EL (cell line): ENCODE measurements at regions not wholly inside any gene's neighbourhood (a gene's known extent, or its start where the extent isn't known, plus 50 kb on each side); places are given as distances from the start of the nearest gene placed in this dataset.
A peak's percentile ranks its signal among the peaks of the same experiment; 100 is the strongest.
"Not testable (repeated sequence)": the region's sequence is repeated elsewhere in the genome, so short reads cannot be mapped to it uniquely, and the experiment has no call there.

ENCODE experiments used
- DNase-seq: peaks from one replicate; pipeline ENCODE4 v3.0.0-alpha.2; 2016

DNA sequence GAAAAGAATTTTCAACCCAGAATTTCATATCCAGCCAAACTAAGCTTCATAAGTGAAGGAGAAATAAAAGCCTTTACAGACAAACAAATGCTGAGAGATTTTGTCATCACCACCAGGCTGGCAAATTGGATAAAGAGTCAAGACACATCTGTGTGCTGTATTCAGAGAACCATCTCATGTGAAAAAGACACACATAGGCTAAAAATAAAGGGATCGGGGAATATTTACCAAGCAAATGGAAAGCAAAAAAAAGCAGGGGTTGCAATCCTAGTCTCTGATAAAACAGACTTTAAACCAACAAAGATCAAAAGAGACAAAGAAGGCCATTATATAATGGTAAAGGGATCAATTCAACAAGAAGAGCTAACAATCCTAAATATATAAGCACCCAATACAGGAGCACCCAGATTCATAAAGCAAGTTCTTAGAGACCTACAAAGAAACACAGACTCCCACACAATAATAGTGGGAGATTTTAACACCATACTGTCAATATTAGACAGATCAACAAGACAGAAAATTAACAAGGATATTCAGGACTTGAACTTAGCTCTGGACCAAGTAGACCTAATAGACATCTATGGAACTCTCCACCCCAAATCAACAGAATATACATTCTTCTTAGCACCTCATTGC lies 55.9 kb upstream of the ACSM6 start:
- not testable (repeated sequence) for DNase-seq

DNA sequence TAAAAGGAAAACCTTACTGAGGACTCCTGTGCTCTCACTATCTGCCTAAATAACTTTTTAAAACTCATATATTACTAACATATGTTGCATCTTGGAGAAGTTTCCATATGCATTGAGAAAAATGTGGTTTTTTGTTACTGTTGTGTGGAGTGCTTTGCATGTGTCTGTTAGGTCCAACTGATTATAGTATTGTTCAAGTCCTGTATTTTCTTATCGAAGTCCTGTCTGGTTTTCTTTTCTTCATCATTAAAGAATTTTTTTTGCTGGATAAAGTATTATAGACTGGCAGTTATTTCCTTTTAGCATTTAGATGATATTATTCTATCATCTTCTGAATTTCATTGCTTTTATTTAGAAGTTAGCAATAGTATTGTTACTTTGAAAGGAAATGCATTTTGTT lies 59.5 kb upstream of the ACSM6 start:
- DNase-seq = no peak

DNA sequence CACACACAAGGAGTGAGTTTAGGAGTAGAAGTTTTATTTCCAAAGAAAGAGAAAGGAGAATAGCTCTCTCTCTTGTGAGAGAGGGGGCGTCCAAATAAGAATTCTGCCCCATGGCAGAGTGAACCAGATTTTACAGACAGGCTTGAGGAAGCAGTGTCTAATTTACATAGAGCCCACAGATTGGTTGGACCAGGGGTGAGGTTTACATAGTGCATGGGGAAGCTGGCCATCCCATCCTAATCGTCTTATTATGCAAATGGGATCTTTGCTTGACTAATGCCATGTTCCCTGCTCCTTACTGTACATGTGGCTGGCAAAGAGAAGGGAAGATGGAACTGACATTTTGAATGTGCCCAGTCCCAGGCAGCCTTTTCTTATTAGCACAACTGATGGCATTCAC lies 60.0 kb upstream of the ACSM6 start:
- DNase-seq = no peak

DNA sequence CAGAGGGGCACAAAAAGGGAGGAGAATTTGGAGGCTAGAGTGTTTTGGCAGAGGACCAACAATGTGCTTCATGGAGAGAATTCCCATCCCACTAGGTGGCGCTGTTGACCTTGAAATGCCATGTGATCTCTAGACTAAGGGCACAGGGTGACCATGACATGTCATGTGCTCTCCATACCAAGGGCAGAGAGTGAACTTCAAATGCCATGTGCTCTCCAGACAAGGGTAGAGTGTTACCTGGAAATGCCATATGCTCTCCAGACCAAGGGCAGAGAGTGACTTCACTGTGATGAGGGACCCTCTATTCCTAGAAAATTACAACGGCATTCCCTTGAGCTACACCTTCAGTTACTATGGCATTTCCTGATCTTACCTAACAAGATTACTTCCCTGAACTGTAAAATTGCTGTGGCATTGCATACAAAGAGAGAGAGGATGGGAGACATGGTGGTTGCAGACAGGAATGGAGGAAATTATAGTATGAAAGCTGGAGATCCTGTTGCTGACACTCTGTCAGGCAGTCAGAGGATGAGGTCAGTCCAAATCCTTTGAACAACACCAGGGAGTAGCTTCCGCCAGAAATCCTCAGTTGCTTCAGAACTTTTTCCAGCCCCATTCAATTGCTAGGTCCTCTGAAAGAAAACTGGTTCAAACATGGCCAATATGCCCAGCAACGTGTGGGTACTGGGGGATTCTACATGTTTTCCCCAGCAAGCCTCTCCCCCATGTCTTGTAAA lies 60.9 kb upstream of the ACSM6 start:
- DNase-seq = peak; percentile 75

DNA sequence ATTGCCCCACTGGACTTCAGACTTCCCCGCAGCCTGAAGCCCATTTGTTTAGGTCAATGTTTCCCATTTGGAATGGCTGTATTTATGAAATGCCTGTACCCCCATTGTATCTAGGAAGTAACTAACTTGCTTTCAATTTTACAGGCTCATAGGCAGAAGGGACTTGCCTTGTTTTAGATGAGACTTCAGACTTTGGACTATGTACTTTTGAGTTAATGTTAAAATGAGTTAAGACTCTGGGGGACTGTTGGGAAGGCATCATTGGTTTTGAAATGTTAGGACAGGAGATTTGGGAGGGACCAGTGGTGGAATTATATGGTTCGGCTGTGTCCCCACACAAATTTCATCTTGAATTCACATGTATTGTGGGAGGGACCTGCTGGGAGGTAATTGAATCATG lies 61.1 kb upstream of the CYP2C8 start:
- not testable (repeated sequence) for DNase-seq

DNA sequence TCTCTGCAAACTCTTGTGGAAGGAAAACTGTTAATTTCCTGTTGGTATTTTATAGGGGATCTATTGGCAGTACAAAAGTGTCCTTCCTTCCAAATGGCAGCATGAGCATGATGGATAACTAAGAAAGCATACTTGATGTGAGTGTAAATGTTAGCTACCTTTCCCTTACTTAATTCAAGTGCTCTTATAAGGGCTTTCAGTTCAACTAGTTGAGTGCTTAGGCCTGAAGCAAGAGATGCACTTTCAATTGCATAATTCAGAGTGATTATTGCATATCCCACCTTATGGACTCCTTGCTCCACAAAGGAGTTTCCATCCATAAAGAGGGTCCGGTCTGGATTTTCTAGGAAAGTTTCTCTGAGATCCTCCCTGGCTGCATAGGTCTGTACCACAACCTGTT lies 56.3 kb upstream of the CYP2C8 start:
- no peak for DNase-seq

DNA sequence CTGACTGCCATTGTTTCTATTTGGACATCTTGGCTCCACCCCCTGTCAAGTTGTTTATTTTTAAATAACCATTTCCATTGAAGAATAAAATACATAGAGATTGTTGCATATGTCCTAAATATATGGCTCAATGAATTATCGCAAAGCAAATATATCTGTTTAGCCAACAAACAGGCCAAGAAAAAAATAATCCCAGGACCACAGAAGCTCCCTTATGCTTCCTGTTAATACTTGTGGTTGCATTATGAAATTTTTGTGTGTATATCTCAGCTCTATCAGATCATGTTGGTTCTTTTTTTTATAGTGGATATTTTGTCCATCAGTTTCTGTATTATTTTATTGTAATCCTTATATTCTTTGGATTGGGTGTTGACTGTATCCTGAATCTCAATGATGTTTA lies 53.4 kb upstream of the CYP2C8 start:
- DNase-seq = no peak

DNA sequence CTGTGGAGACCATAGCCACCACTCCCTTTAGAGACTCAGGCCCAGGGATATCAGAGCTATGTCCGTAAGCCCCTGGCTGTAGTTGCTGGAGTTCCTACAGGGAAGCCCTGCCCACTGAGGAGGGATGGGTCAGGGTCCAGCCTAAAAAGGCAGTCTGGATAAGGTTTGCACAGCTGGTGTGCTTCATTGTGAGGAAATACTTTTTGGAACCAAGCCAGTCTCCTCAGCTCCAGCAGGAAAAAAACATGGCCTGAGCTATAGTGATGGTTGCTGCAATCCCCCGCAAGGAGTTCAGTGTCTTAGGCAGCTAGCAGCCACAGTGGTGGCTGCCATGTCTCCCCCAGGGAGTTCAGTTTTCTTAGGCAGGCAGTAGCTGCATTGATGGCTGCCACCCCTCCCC lies 52.6 kb upstream of the CYP2C8 start:
- no peak for DNase-seq
